HK-2 (cell line): ENCODE measurements at regions not wholly inside any gene's neighbourhood (a gene's known extent, or its start where the extent isn't known, plus 50 kb on each side); places are given as distances from the start of the nearest gene placed in this dataset.

ENCODE experiments used
- DNase-seq: peaks from one replicate; pipeline ENCODE4 v3.0.0-alpha.2; 2018; ENCODE audit not compliant: unreplicated experiment

- no peak for DNase-seq
Observed at GRCh38 chr6:141316236-141316635, 816.5 kb upstream of the GJE1 start.

- no peak for DNase-seq
Observed at GRCh38 chr6:141313986-141314385, 818.7 kb upstream of the GJE1 start.

DNA sequence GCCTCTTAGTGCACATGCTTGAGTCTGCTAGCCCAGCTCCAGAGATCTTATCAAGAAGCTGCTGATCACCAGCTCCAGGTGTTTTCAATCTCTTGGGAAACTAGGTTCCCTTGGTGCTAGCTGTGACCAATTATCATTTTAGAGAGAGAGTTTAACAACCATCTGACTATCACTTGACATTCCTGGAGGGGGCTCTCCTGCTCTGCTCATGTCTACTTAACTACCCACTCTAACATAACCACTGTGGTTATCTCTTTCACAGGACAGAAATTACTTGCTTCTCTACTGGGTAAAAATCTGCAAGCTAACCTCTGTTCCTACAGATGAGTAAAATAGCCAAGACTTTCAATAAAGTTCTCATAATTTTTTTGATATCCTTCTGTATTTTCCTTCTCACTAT, 823.4 kb upstream of the GJE1 start:
- DNase-seq: no peak

GRCh38 chr6:141307309-141307998, 825.3 kb upstream of the GJE1 start:
- DNase-seq: no peak

- no peak for DNase-seq
Observed at GRCh38 chr6:141303907-141304306, 828.8 kb upstream of the GJE1 start.

- no peak for DNase-seq
Observed at GRCh38 chr6:141301779-141302178, 830.9 kb upstream of the GJE1 start.

DNA sequence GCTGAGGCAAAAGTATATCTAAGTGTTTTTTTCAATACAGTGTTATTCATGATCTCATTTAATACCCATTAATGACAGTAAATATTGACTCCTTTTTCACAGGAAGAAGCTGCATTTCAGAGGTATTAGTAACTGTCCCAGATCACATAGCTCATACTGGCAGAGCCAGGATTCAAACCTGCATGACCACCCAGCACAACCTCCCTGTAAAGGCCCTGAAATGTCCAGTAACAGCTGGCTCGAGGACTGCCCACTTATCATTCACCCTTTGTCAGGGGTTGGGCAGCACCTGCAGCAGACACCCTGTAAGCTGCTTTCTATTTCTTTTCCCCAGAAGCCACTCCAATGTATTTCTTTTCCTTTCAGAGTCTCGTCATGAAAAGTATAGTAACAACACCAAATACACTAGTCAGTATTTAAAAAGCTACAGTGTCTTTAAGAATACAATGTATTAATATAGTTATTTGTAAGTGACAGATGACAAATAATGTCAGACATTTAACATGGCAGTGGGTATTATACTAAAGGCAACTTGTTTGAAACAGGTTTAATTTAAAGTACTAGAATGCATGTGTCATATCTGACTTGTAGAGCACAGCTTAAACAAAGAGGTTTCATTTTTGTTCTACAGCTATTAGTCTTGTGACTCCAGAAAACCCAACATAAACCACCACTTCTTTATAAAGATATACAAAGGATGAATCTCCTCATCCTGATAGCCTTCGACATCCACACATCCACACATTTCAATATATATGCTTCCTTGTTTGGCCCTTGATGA, 841.6 kb upstream of the GJE1 start:
- no peak for DNase-seq

- DNase-seq: no peak
Observed at GRCh38 chr6:141288947-141289346, 843.8 kb upstream of the GJE1 start.

DNA sequence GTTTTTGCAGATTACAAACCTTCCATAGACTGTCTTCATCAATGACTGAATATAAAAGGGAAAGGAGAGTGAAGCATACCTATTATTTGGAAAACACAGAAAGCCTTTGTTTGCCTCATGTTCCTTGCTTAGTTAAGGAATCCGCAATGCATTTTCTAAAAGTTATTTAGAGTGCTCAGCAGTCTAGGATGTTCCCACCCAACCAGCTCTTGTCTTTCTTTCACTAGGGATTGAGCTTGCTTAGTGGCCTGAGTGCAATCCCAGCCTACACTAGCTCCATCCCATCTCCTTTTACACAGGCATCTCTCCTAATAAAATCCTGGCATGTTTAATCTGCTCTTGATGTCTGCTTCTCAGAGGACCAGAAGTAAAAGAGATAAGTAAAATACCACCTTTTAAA, 850.5 kb upstream of the GJE1 start:
- DNase-seq: no peak

DNA sequence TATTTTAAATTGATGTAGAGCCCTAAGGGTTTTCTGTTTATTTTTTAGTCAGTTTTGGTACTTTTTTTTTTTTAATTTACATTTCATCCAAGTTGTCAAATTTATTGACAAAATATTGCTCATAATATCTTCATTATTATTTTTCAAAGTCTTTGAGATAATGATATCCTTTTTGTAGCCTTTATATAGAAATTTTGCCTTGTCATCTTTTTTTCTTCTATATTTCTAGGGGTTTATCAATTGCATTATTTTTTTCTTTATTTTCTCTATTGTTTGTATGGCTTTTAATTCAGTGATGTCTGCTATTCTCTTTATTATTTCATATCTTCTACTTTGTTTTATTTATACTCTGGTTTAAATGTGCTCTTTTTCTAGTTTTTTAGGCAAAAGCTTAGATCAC, 863.0 kb upstream of the GJE1 start:
- no peak for DNase-seq

DNA sequence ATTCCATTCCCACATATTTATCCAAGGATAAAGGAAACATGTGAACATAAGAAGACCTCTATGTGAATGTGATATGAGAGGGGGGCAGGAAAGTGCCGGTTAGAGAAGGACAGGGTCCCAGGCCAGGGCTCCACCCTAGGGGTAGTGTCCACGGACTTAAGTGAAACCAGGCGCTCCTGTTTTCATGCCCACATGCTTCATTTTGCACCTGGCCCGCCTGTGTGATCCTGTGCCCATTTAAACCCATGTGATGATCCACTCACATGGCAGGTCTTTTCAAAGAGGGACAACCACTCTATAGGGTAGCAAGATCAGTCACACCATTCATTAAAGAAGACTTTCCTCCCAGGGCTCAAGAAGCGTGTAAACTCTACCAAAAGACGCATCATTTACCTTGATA, 865.3 kb upstream of the GJE1 start:
- DNase-seq: no peak

- no peak for DNase-seq
Observed at GRCh38 chr6:141265756-141266623, 866.7 kb upstream of the GJE1 start.

GRCh38 chr6:141264101-141264500, 868.6 kb upstream of the GJE1 start:
- no peak for DNase-seq

- no peak for DNase-seq
Observed at GRCh38 chr6:141261672-141262060, 871.1 kb upstream of the GJE1 start.

GRCh38 chr6:141261016-141261671, 871.6 kb upstream of the GJE1 start:
- no peak for DNase-seq

GRCh38 chr6:141260627-141261015, 872.1 kb upstream of the GJE1 start:
- DNase-seq: no peak

DNA sequence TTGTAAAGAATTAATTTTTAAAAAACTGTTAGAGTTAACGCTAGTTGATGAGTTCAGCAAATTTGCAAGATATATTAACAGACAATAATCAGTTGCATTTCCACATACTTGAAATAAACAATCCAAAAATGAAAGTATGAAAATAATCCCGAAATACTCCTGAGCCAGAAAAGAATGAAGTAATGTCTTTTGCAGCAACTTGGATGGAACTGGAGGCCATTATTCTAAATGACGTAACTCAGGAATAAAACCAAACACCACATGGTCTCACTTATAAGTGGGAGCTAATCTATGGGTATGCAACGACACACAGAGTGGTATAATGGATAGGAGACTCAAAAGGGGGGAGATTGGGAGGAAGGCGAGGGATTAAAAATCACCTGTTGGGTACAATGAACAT, 872.9 kb upstream of the GJE1 start:
- DNase-seq: no peak

DNA sequence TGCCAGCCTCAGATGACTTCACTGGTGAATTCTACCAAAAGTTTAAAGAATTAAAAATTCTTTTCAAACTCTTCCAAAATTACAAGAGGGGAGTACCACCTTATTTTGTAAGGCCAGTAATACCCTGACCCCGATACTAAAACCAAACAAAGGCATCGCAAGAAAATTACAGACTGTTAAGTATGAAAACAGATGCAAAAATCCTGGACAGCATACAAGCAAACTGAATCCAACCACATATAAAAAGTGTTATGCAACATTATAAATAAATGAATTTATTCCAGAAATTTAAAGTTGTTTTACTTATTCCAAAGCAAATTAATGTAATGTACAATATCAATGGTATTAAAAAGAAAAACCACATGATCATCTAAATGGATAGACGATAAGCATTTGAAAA, 873.6 kb upstream of the GJE1 start:
- no peak for DNase-seq

DNA sequence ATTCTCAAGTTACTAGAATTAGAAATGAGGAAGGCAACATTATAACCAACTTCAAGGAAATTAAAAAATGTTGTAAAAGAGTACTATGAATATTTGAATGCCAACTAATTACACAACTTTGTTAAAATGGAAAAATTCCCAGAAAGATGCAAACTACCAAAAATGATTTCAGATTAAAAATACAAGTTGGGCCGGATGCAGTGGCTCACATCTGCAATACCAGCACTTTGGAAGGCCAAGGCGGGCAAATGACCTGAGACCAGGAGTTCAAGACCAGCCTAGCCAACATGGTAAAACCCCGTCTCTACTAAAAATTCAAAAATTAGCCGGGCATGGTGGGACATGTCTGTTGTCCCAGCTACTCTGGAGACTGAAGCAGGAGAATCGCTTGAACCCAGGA, 874.2 kb upstream of the GJE1 start:
- no peak for DNase-seq

GRCh38 chr6:141254336-141254735, 878.4 kb upstream of the GJE1 start:
- no peak for DNase-seq

DNA sequence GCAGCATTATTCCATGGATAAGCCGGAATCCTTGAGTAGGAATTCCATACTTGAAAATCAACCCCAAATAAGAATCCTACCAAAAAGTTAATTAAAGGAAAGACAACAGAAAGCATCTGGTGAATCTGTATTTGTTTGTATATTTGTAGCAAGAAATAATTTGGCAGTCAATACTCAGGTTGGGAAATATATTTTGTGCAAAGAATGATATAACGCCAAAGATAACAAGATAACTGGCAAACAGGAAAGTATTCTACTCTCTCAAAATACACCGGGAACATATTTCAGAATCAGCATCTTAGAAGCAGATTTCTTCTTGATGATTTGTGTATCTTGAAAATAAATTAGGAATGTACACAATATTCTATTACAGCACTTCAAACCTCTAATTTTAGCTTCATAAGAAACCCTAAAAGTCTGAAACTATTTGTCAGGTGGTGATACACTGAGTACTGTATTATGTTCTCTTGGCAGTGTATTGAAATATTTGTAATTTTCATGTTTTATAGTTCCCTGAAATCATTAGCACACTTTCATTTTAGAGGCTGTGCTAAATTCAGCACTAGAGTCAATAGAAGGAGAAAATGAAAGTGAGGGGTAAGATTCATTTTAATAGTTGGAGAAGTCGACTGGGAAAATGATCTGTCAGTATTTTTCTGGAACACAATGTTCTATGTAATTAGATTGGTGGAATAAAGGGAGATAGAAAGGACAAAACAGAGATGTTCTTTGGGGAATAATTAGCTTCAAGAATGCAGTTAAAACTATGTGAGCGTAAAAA, 879.7 kb upstream of the GJE1 start:
- no peak for DNase-seq
